ENCODE measurements at regions not wholly inside any gene's neighbourhood (a gene's known extent, or its start where the extent isn't known, plus 50 kb on each side); places are given as distances from the start of the nearest gene placed in this dataset.

DNA sequence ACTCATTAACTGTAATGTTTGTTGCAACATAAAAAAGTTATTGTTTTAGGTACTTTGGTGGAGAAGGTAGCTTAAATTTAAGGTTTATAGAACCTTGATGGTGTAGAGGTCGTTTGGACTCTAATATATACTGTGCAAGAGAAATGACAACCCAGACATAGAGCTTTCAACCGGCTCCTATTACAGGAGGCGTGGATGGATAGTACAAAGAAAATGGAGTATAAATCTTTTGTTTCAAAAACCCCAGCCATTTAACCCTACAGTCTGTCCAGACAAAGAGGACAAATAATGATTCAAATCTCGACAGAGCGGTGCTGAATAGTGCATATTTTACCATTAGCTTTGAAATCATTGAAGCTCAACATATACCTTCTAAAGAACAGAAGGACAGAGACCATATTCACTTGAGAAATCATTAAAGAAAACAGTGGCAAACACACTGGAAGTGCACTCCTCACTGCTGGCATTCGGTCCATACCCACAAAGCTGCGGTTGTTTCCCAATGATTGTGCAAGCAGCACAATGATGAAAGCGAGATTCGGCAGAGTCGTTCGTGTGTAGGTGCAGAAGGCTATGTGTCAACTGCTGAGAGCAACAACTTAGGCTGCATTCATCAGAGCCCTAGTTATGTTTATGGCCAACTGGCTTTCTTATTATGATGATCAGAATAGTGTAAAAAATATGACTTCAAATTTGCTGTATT is 688.6 kb downstream of the NOVA1 start:
- no CpG with 5 or more reads among the region's 11 CpGs for WGBS (ENCODE audit: extremely low coverage, insufficient read length, low lambda C conversion rate)
- H3K9me3 Mint-ChIP-seq, result no peaks in the 10 kb centered on the region

More for the DNA sequence above, 688.6 kb downstream of the NOVA1 start:
- Histone ChIP-seq H3K23me2 (ENCODE audit: insufficient read length, low read depth, low read length, poor library complexity, severe bottlenecking) (no peaks in the 10 kb centered on the region), H2BK5ac (ENCODE audit: insufficient read length, low read length) (no peak overlapping the region), H3K27me3 (ENCODE audit: insufficient read depth, low read length) (no peaks in the 10 kb centered on the region), H3T11ph (ENCODE audit: low read length) (no peak overlapping the region), H3K9ac (ENCODE audit: extremely low read depth, insufficient read length, low read length) (no peak overlapping the region), H3K56ac (ENCODE audit: insufficient read length, low read depth, low read length) (no peak overlapping the region), H3K4me2 (ENCODE audit: insufficient read depth, insufficient read length, low read length) (no peak overlapping the region), H2AK5ac (ENCODE audit: insufficient read length, low read length) (no peak overlapping the region), H3K79me2 (ENCODE audit: insufficient read depth, low read length) (no peaks in the 10 kb centered on the region), H3K23ac (ENCODE audit: insufficient read length, low read depth, low read length) (no peak overlapping the region), H4K91ac (ENCODE audit: insufficient read length, low read depth, low read length) (no peak overlapping the region), H2BK12ac (ENCODE audit: insufficient read length, low read depth, low read length) (no peak overlapping the region), H4K8ac (replicated peaks; ENCODE audit: insufficient read length, low read depth, low read length) (no peak overlapping the region), H2BK20ac (ENCODE audit: low read depth, low read length, poor library complexity, severe bottlenecking) (no peak overlapping the region), H2AFZ (ENCODE audit: low read length) (no peak overlapping the region), H3K79me1 (ENCODE audit: insufficient read depth, low read depth, low read length, poor library complexity, severe bottlenecking) (no peaks in the 10 kb centered on the region), H2BK120ac (ENCODE audit: low read depth, low read length, poor library complexity, severe bottlenecking) (no peak overlapping the region), H3K14ac (ENCODE audit: insufficient read depth, low read length) (no peak overlapping the region), H3K9me3 (ENCODE audit: control insufficient read depth, low read depth, low read length) (no peaks in the 10 kb centered on the region), H3K18ac (ENCODE audit: insufficient read length, low read depth, low read length) (no peak overlapping the region), H4K5ac (ENCODE audit: insufficient read length, low read depth, low read length) (no peak overlapping the region), H2BK15ac (ENCODE audit: low read depth, low read length) (no peak overlapping the region), H4K20me1 (ENCODE audit: control insufficient read depth, insufficient read depth, insufficient read length) (no peaks in the 10 kb centered on the region), H3K27ac (ENCODE audit: insufficient read length, low read depth, low read length) (no peak overlapping the region), H3K4me1 (ENCODE audit: insufficient read depth, low read length) (no peaks in the 10 kb centered on the region), H3K4ac (ENCODE audit: low read depth, low read length) (no peak overlapping the region)
- H3K36me3 Mint-ChIP-seq (ENCODE audit: insufficient read depth in 1 of 3, low read depth in 3 of 3), result no peaks in the 10 kb centered on the region
- H3K27me3 Mint-ChIP-seq (ENCODE audit: low read depth), result no peaks in the 10 kb centered on the region
- TF ChIP-seq, protein P1, sequence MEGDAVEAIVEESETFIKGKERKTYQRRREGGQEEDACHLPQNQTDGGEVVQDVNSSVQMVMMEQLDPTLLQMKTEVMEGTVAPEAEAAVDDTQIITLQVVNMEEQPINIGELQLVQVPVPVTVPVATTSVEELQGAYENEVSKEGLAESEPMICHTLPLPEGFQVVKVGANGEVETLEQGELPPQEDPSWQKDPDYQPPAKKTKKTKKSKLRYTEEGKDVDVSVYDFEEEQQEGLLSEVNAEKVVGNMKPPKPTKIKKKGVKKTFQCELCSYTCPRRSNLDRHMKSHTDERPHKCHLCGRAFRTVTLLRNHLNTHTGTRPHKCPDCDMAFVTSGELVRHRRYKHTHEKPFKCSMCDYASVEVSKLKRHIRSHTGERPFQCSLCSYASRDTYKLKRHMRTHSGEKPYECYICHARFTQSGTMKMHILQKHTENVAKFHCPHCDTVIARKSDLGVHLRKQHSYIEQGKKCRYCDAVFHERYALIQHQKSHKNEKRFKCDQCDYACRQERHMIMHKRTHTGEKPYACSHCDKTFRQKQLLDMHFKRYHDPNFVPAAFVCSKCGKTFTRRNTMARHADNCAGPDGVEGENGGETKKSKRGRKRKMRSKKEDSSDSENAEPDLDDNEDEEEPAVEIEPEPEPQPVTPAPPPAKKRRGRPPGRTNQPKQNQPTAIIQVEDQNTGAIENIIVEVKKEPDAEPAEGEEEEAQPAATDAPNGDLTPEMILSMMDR (conservative IDR thresholded peaks at IDR 0.05), result no peak
- no peak overlapping the region for H3K27ac Mint-ChIP-seq
- H3K4me1 Mint-ChIP-seq, result peaks cover 2% of the 10 kb centered on the region in 2 experiments; a peak in 3 of 4 replicates
- DNase-seq, result no peak
- no peak overlapping the region for H3K4me3 Mint-ChIP-seq

Measured in H9 (cell line).